ENCODE measurements at regions not wholly inside any gene's neighbourhood (a gene's known extent, or its start where the extent isn't known, plus 50 kb on each side); places are given as distances from the start of the nearest gene placed in this dataset.

GRCh38 chr6:138007014-138007472 is 100.2 kb downstream of the PERP start:
- TF ChIP-seq ARNTL (CRISPR knock-in tag; IDR thresholded peaks at IDR 0.05; ENCODE audit: borderline replicate concordance, low read depth): no peak
- no peak for TF ChIP-seq ZC3H10 (CRISPR knock-in tag; IDR thresholded peaks at IDR 0.05)
- TF ChIP-seq, protein P1, sequence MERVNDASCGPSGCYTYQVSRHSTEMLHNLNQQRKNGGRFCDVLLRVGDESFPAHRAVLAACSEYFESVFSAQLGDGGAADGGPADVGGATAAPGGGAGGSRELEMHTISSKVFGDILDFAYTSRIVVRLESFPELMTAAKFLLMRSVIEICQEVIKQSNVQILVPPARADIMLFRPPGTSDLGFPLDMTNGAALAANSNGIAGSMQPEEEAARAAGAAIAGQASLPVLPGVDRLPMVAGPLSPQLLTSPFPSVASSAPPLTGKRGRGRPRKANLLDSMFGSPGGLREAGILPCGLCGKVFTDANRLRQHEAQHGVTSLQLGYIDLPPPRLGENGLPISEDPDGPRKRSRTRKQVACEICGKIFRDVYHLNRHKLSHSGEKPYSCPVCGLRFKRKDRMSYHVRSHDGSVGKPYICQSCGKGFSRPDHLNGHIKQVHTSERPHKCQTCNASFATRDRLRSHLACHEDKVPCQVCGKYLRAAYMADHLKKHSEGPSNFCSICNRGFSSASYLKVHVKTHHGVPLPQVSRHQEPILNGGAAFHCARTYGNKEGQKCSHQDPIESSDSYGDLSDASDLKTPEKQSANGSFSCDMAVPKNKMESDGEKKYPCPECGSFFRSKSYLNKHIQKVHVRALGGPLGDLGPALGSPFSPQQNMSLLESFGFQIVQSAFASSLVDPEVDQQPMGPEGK (CRISPR knock-in tag; IDR thresholded peaks at IDR 0.05; ENCODE audit: borderline replicate concordance): no peak
- TF ChIP-seq RARB (CRISPR knock-in tag; IDR thresholded peaks at IDR 0.05): no peak
- TF ChIP-seq CSDC2 (CRISPR knock-in tag; IDR thresholded peaks at IDR 0.05): no peak
- TF ChIP-seq TOX (CRISPR knock-in tag; IDR thresholded peaks at IDR 0.05; ENCODE audit: borderline replicate concordance): no peak
- TF ChIP-seq ISL1 (CRISPR knock-in tag; IDR thresholded peaks at IDR 0.05): no peak
